Liver (tissue), 8 donors: ENCODE measurements at regions not wholly inside any gene's neighbourhood (a gene's known extent, or its start where the extent isn't known, plus 50 kb on each side); places are given as distances from the start of the nearest gene placed in this dataset.

Experiments used
- DNase-seq: peaks from one replicate; pipeline ENCODE4 v3.0.0-alpha.2; 2017; ENCODE audit warnings: low spot score
- H3K27ac ChIP-seq, 2 donors: one replicate each; pipeline ENCODE4 v1.7.0; 2013; ENCODE audit warnings: inconsistent platforms in 2 of 2, low read length in 2 of 2, control low read depth in 1 of 2, low read depth in 1 of 2, mild to moderate bottlenecking in 1 of 2
- H3K27me3 ChIP-seq, 4 donors: one replicate each; pipeline versions ENCODE4 v1.6.1 to v1.7.0; 2013; ENCODE audit warnings: low read length in 3 of 4, inconsistent platforms in 1 of 4, mild to moderate bottlenecking in 1 of 4, moderate library complexity in 1 of 4; ENCODE audit not compliant: control insufficient read depth in 4 of 4, insufficient read depth in 4 of 4
- H3K36me3 ChIP-seq, 4 donors: one replicate each; pipeline versions ENCODE4 v1.6.1 to v1.7.0; 2013; ENCODE audit warnings: low read length in 3 of 4, mild to moderate bottlenecking in 3 of 4, low read depth in 1 of 4, moderate library complexity in 1 of 4; ENCODE audit not compliant: control insufficient read depth in 4 of 4, insufficient read depth in 3 of 4
- H3K4me1 ChIP-seq, 4 donors: one replicate each; pipeline versions ENCODE4 v1.6.1 to v1.7.0; 2013; ENCODE audit warnings: low read length in 3 of 4, mild to moderate bottlenecking in 3 of 4, moderate library complexity in 1 of 4; ENCODE audit not compliant: control insufficient read depth in 4 of 4, insufficient read depth in 4 of 4
- H3K4me3 ChIP-seq, 3 donors: one replicate each; pipeline versions ENCODE4 v1.6.1 to v1.7.0; 2013; ENCODE audit warnings: low read length in 3 of 3, control low read depth in 1 of 3, low read depth in 1 of 3, mild to moderate bottlenecking in 1 of 3
- H3K9ac ChIP-seq, 2 donors: one replicate each; pipeline ENCODE4 v1.7.0; 2013; ENCODE audit warnings: low read length in 2 of 2, mild to moderate bottlenecking in 2 of 2, moderate library complexity in 2 of 2, control low read depth in 1 of 2, low read depth in 1 of 2
- H3K9me3 ChIP-seq, 4 donors: one replicate each; pipeline versions ENCODE4 v1.6.1 to v1.7.0; 2013; ENCODE audit warnings: low read length in 3 of 4; ENCODE audit not compliant: control insufficient read depth in 4 of 4
- EGR1 ChIP-seq, 2 donors: IDR thresholded peaks; 2 replicates each; pipeline ENCODE4 v1.6.1; 2016 to 2018; ENCODE audit warnings: antibody characterized with exemption in 2 of 2, low read depth in 2 of 2
- FOXA2 ChIP-seq: IDR thresholded peaks from 2 replicates; pipeline ENCODE4 v1.6.1; 2016; ENCODE audit warnings: antibody characterized with exemption
- GABPA ChIP-seq, 2 donors: IDR thresholded peaks in 1 of 2; conservative IDR thresholded peaks in 1 of 2; 2 replicates each; pipeline ENCODE4 v1.6.1; 2016; ENCODE audit warnings: antibody characterized with exemption in 2 of 2, mild to moderate bottlenecking in 1 of 2, moderate library complexity in 1 of 2
- HNF4A ChIP-seq, 2 donors: conservative IDR thresholded peaks; 2 replicates each; pipeline ENCODE4 v1.6.1; 2016; ENCODE audit warnings: antibody characterized with exemption in 2 of 2, mild to moderate bottlenecking in 2 of 2
- HNF4G ChIP-seq: IDR thresholded peaks from 2 replicates; pipeline ENCODE4 v1.6.1; 2016; ENCODE audit warnings: antibody characterized with exemption
- MAX ChIP-seq: IDR thresholded peaks from 2 replicates; pipeline ENCODE4 v1.6.1; 2016; ENCODE audit warnings: antibody characterized with exemption
- NR2F2 ChIP-seq: IDR thresholded peaks from 2 replicates; pipeline ENCODE4 v1.6.1; 2016; ENCODE audit warnings: antibody characterized with exemption
- RAD21 ChIP-seq, 2 donors: IDR thresholded peaks; 2 replicates each; pipeline ENCODE4 v1.6.1; 2016; ENCODE audit warnings: antibody characterized with exemption in 2 of 2, mild to moderate bottlenecking in 2 of 2
- REST ChIP-seq: IDR thresholded peaks from 2 replicates; pipeline ENCODE4 v1.6.1; 2016; ENCODE audit warnings: antibody characterized with exemption, mild to moderate bottlenecking
- RXRA ChIP-seq, 2 donors: IDR thresholded peaks; 2 replicates each; pipeline ENCODE4 v1.6.1; 2017 to 2018; ENCODE audit warnings: antibody characterized with exemption in 2 of 2, mild to moderate bottlenecking in 1 of 2
- SP1 ChIP-seq: IDR thresholded peaks from 2 replicates; pipeline ENCODE4 v1.6.1; 2018; ENCODE audit warnings: antibody characterized with exemption, mild to moderate bottlenecking
- TAF1 ChIP-seq: conservative IDR thresholded peaks from 2 replicates; pipeline ENCODE4 v1.6.1; 2016; ENCODE audit warnings: antibody characterized with exemption, mild to moderate bottlenecking
- YY1 ChIP-seq: IDR thresholded peaks from 2 replicates; pipeline ENCODE4 v1.6.1; 2016; ENCODE audit warnings: antibody characterized with exemption, mild to moderate bottlenecking
- ZBTB33 ChIP-seq: IDR thresholded peaks from 2 replicates; pipeline ENCODE4 v1.6.1; 2016; ENCODE audit warnings: antibody characterized with exemption
- WGBS: extraction: QIAGEN DNeasy Blood & Tissue Kit; methylation state at CpG from one replicate; pipeline ENCODE4 v1.1.7; 2013; 5-methylcytosine and 5-hydroxymethylcytosine counted together
- TF ChIP-seq, protein P1 (sequence below): fragments of 150-350 bp; IDR thresholded peaks from 2 replicates; pipeline ENCODE4 v1.5.1; 2017; ENCODE audit warnings: improper control_type of control experiment, low read depth, low read length; ENCODE audit not compliant: missing input control
- TF ChIP-seq, protein P2 (sequence below): IDR thresholded peaks from 2 replicates; pipeline ENCODE4 v1.6.1; 2016; ENCODE audit warnings: antibody characterized with exemption
- donor health status: healthy.
- donor health status: healthy.
- donor health status: healthy.
- donor health status: healthy.
- donor health status: healthy.

DNA sequence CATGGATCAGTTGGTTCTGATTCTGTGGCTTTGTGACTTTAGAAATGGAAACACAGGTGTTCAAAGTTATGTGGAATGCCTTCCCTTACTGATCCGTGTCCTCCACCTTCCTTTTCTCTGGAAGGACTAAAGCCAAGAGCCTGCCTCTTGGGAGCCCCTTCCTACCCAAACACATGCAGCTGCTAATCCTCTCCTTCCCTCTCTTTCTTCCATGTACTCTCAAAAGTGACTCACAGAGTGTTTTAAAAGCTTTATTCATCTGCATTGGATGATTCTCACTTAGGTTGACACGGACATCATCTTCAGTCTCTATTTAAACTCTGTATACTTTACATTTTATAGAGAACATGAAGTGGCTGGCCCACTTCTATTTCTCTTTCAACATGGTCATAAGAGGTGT, 856.5 kb upstream of the ARPP21 start:
- no peak overlapping the region for H3K27ac ChIP-seq
- no peaks in the 10 kb centered on the region for H3K36me3 ChIP-seq
- no peaks in the 10 kb centered on the region for H3K9me3 ChIP-seq
- H3K4me1 ChIP-seq: no peaks in the 10 kb centered on the region
- WGBS: 75% methylated on average over 2 of the region's 2 CpGs
- DNase-seq: no peak
- no peak for TF ChIP-seq NR2F2
- no peak for TF ChIP-seq SP1
- no peak for TF ChIP-seq RXRA (IDR thresholded peaks at IDR 0.05)
- TF ChIP-seq TAF1: no peak
- no peak for TF ChIP-seq EGR1 (IDR thresholded peaks at IDR 0.05; ENCODE audit: low read depth in 2 of 2)
- TF ChIP-seq HNF4A (conservative IDR thresholded peaks at IDR 0.05): no peak
- no peak for TF ChIP-seq FOXA2
- TF ChIP-seq MAX: no peak
- TF ChIP-seq YY1: no peak
- no peak for TF ChIP-seq REST
- no peak for TF ChIP-seq HNF4G
- no peak for TF ChIP-seq ZBTB33
- TF ChIP-seq, protein P1, sequence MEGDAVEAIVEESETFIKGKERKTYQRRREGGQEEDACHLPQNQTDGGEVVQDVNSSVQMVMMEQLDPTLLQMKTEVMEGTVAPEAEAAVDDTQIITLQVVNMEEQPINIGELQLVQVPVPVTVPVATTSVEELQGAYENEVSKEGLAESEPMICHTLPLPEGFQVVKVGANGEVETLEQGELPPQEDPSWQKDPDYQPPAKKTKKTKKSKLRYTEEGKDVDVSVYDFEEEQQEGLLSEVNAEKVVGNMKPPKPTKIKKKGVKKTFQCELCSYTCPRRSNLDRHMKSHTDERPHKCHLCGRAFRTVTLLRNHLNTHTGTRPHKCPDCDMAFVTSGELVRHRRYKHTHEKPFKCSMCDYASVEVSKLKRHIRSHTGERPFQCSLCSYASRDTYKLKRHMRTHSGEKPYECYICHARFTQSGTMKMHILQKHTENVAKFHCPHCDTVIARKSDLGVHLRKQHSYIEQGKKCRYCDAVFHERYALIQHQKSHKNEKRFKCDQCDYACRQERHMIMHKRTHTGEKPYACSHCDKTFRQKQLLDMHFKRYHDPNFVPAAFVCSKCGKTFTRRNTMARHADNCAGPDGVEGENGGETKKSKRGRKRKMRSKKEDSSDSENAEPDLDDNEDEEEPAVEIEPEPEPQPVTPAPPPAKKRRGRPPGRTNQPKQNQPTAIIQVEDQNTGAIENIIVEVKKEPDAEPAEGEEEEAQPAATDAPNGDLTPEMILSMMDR: no peak
- H3K4me3 ChIP-seq: no peak overlapping the region
- no peak overlapping the region for H3K9ac ChIP-seq
- no peaks in the 10 kb centered on the region for H3K27me3 ChIP-seq

DNA sequence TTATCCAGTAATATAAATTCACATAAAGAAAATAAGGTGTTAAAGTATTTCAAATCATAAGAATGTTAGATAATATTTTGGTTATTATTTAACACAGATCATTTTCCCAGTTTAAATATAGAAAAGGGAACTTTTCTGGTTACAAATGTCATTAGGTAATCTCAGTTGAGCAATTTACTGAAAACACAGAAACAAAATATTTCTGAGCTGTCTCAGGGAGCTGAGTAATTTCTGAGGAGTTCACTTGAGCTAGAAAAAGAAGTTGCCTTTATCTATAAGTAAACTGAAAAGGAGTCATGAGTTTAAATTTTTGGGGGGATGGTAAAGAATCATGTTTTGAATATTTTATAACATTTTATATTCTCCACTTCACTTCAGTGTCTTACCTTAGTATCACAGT, 855.4 kb upstream of the ARPP21 start:
- Histone ChIP-seq H3K4me3 (no peak overlapping the region), H3K27ac (no peak overlapping the region), H3K36me3 (no peaks in the 10 kb centered on the region), H3K4me1 (no peaks in the 10 kb centered on the region), H3K27me3 (no peaks in the 10 kb centered on the region), H3K9me3 (no peaks in the 10 kb centered on the region), H3K9ac (no peak overlapping the region)
- DNase-seq: no peak
- no peak for TF ChIP-seq TAF1
- TF ChIP-seq MAX: no peak
- no peak for TF ChIP-seq RAD21 (IDR thresholded peaks at IDR 0.05)
- no peak for TF ChIP-seq RXRA (IDR thresholded peaks at IDR 0.05)
- no peak for TF ChIP-seq SP1
- TF ChIP-seq ZBTB33: no peak
- TF ChIP-seq FOXA2: no peak
- no peak for TF ChIP-seq GABPA (IDR thresholded peaks at IDR 0.05 in 1 of 2, conservative IDR thresholded peaks at IDR 0.05 in 1 of 2)
- TF ChIP-seq, protein P1: no peak
- TF ChIP-seq, protein P2, sequence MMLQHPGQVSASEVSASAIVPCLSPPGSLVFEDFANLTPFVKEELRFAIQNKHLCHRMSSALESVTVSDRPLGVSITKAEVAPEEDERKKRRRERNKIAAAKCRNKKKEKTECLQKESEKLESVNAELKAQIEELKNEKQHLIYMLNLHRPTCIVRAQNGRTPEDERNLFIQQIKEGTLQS: no peak
- no peak for TF ChIP-seq NR2F2
- TF ChIP-seq HNF4G: no peak
